ENCODE measurements at regions not wholly inside any gene's neighbourhood (a gene's known extent, or its start where the extent isn't known, plus 50 kb on each side); places are given as distances from the start of the nearest gene placed in this dataset.

DNA sequence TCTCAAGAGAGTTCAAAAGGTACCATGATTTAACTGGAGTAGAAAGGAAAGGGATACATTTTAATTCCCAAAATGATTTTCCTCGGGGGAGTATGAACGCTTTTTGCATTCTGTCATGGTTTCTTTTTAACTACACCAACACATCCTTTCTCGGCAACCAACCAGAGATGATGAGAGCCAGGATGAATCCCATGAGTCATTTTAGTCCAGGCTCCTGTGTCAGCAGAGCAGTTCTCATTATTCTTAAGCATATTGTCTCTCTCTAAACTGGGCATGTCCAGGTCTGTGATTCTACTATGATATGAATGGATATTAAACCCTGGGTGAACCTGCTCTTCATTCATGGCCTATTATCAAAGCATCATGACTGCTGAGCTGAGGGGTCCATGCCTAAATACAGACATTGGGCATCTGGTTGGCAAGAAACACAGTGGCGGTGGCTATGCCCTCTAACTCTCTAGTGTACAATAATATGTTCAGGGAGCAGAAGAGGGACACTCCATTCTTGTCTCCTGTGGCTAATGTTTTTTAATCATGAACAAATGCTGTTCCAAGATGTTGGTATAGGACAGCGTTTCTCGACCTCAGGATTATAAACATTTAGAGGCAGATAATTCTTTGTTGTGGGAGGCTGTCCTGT lies 124.3 kb upstream of the ESRRG start (continued):
- TF ChIP-seq, protein P1, sequence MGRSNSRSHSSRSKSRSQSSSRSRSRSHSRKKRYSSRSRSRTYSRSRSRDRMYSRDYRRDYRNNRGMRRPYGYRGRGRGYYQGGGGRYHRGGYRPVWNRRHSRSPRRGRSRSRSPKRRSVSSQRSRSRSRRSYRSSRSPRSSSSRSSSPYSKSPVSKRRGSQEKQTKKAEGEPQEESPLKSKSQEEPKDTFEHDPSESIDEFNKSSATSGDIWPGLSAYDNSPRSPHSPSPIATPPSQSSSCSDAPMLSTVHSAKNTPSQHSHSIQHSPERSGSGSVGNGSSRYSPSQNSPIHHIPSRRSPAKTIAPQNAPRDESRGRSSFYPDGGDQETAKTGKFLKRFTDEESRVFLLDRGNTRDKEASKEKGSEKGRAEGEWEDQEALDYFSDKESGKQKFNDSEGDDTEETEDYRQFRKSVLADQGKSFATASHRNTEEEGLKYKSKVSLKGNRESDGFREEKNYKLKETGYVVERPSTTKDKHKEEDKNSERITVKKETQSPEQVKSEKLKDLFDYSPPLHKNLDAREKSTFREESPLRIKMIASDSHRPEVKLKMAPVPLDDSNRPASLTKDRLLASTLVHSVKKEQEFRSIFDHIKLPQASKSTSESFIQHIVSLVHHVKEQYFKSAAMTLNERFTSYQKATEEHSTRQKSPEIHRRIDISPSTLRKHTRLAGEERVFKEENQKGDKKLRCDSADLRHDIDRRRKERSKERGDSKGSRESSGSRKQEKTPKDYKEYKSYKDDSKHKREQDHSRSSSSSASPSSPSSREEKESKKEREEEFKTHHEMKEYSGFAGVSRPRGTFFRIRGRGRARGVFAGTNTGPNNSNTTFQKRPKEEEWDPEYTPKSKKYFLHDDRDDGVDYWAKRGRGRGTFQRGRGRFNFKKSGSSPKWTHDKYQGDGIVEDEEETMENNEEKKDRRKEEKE (IDR thresholded peaks at IDR 0.05): no peak
- TF ChIP-seq, protein P2, sequence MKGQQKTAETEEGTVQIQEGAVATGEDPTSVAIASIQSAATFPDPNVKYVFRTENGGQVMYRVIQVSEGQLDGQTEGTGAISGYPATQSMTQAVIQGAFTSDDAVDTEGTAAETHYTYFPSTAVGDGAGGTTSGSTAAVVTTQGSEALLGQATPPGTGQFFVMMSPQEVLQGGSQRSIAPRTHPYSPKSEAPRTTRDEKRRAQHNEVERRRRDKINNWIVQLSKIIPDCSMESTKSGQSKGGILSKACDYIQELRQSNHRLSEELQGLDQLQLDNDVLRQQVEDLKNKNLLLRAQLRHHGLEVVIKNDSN (IDR thresholded peaks at IDR 0.05; ENCODE audit: borderline replicate concordance, extremely low read length, insufficient read depth, low read depth, low read length): no peak
- no peak for TF ChIP-seq EP300 (IDR thresholded peaks at IDR 0.05; ENCODE audit: borderline replicate concordance in 1 of 2, control insufficient read depth in 1 of 2, low read depth in 2 of 2, low read length in 2 of 2)
- TF ChIP-seq RAD21 (IDR thresholded peaks at IDR 0.05; ENCODE audit: insufficient read depth, low read depth, low read length): no peak
- no peak for TF ChIP-seq NRF1 (conservative IDR thresholded peaks at IDR 0.05; ENCODE audit: low read depth, low read length)
- TF ChIP-seq KDM1A (IDR thresholded peaks at IDR 0.05; ENCODE audit: borderline replicate concordance): no peak
- TF ChIP-seq, protein P3, sequence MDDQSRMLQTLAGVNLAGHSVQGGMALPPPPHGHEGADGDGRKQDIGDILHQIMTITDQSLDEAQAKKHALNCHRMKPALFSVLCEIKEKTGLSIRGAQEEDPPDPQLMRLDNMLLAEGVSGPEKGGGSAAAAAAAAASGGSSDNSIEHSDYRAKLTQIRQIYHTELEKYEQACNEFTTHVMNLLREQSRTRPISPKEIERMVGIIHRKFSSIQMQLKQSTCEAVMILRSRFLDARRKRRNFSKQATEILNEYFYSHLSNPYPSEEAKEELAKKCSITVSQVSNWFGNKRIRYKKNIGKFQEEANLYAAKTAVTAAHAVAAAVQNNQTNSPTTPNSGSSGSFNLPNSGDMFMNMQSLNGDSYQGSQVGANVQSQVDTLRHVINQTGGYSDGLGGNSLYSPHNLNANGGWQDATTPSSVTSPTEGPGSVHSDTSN (IDR thresholded peaks at IDR 0.05; ENCODE audit: insufficient replicate concordance, low read depth, low read length): no peak

Measured in GM12878 (cell line).